ENCODE measurements at regions not wholly inside any gene's neighbourhood (a gene's known extent, or its start where the extent isn't known, plus 50 kb on each side); places are given as distances from the start of the nearest gene placed in this dataset.

DNA sequence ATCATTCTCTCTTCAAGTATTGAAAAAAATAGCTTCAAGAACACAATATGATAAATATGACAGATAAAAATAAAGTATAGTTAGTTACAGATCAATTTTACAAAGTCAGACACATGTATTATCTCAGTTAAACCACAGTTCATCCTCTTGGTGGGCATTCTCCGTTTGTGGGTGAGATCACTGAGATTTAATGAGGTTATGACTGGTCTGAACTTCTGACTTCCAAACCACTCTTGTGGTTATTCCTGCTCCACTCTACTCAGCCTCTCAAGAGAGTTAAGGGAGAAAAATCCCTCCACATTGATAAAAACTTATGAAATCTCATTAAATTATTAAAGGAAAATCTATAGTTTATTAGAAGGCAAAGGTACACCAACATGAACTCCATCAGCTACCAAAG lies 229.9 kb upstream of the LRTM1 start:
- no peak for TF ChIP-seq POLR2A (IDR thresholded peaks at IDR 0.05; ENCODE audit: low read length)
- TF ChIP-seq GATA1 (IDR thresholded peaks at IDR 0.05; ENCODE audit: low read depth, low read length): no peak

Data from erythroblast (primary cell).